A549 (cell line): ENCODE measurements at regions not wholly inside any gene's neighbourhood (a gene's known extent, or its start where the extent isn't known, plus 50 kb on each side); places are given as distances from the start of the nearest gene placed in this dataset.

Experiments used
- BHLHE40 ChIP-seq: IDR thresholded peaks from 2 replicates; pipeline ENCODE4 v1.6.1; 2012; ENCODE audit warnings: low read depth, low read length, inconsistent platforms
- CEBPB ChIP-seq, 2 experiments: fragments of >200 bp in 1 of 2; sonication (Bioruptor Twin) in 1 of 2; formaldehyde crosslinking in 1 of 2; IDR thresholded peaks; 2 replicates each; pipeline ENCODE4 v1.6.1; 2012 to 2016
- CTCF ChIP-seq: fragments of >200 bp; sonication (Bioruptor Twin); formaldehyde crosslinking; IDR thresholded peaks from 3 replicates; pipeline ENCODE4 v1.5.1; 2016
- EP300 ChIP-seq, 2 experiments: fragments of >200 bp; sonication (Bioruptor Twin); formaldehyde crosslinking; IDR thresholded peaks; 2 replicates in 1 of 2; 3 replicates in 1 of 2; pipeline ENCODE4 v1.6.1; 2016 to 2017
- KDM1A ChIP-seq: fragments of 200-600 bp; sonication (generic); IDR thresholded peaks from 2 replicates; pipeline ENCODE4 v1.6.1; 2016; ENCODE audit warnings: low read depth, mild to moderate bottlenecking
- MAX ChIP-seq: IDR thresholded peaks from 2 replicates; pipeline ENCODE4 v1.6.1; 2012
- POLR2A ChIP-seq: IDR thresholded peaks from 2 replicates; pipeline ENCODE4 v1.6.1; 2012; ENCODE audit warnings: mild to moderate bottlenecking, low read length
- RCOR1 ChIP-seq: fragments of 150-350 bp; IDR thresholded peaks from 2 replicates; pipeline ENCODE4 v1.6.1; 2014; ENCODE audit warnings: antibody characterized with exemption, low read length, low read depth
- SMC3 ChIP-seq: fragments of >200 bp; sonication (Bioruptor Twin); formaldehyde crosslinking; IDR thresholded peaks from 3 replicates; pipeline ENCODE4 v1.6.1; 2018; ENCODE audit warnings: inconsistent platforms
- TP53 ChIP-seq: fragments of 250-450 bp; sonication (Bioruptor Pico); IDR thresholded peaks from 2 replicates; pipeline ENCODE4 v1.5.0; 2021; ENCODE audit warnings: mild to moderate bottlenecking, moderate library complexity
- USF2 ChIP-seq: fragments of 450-650 bp; IDR thresholded peaks from 2 replicates; pipeline ENCODE4 v1.6.1; 2014; ENCODE audit warnings: antibody characterized with exemption
- TF ChIP-seq, protein P1 (sequence below): fragments of 250-450 bp; sonication (Bioruptor Pico); IDR thresholded peaks from 2 replicates; pipeline ENCODE4 v1.5.0; 2021; ENCODE audit warnings: mild to moderate bottlenecking, moderate library complexity, borderline replicate concordance
- TF ChIP-seq, protein P2 (sequence below): fragments of 250-450 bp; sonication (Bioruptor Pico); IDR thresholded peaks from 2 replicates; pipeline ENCODE4 v1.5.0; 2020; ENCODE audit warnings: low read depth, mild to moderate bottlenecking, moderate library complexity

DNA sequence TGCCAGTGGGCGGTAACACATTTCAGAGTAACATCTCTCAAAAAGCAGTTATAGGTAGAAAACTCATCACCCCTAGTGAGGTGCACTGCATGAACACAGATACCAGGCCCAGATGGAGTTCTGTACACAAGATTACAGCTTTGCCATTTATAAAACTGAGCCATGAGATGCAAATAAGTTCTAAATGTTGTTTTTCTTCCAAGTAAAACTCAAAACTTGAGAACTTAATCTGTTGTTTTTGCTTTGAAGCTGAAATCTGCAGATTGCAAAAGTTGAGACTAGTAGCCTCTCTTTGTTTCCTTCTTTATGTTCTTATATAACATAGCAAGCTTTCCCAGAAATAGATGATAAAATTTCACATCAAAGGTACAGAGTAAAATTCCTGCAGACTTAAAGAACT lies 434.1 kb downstream of the PLK2 start:
- TF ChIP-seq RCOR1 (no peak), SMC3 (no peak), EP300 (IDR thresholded peaks at IDR 0.05) (no peak), MAX (no peak), POLR2A (no peak), KDM1A (no peak), BHLHE40 (no peak), CEBPB (IDR thresholded peaks at IDR 0.05) (no peak), CTCF (no peak), USF2 (no peak), TP53 (no peak)
- TF ChIP-seq, protein P1, sequence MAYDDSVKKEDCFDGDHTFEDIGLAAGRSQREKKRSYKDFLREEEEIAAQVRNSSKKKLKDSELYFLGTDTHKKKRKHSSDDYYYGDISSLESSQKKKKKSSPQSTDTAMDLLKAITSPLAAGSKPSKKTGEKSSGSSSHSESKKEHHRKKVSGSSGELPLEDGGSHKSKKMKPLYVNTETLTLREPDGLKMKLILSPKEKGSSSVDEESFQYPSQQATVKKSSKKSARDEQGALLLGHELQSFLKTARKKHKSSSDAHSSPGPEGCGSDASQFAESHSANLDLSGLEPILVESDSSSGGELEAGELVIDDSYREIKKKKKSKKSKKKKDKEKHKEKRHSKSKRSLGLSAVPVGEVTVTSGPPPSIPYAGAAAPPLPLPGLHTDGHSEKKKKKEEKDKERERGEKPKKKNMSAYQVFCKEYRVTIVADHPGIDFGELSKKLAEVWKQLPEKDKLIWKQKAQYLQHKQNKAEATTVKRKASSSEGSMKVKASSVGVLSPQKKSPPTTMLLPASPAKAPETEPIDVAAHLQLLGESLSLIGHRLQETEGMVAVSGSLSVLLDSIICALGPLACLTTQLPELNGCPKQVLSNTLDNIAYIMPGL (CRISPR knock-in tag): no peak
- TF ChIP-seq, protein P2, sequence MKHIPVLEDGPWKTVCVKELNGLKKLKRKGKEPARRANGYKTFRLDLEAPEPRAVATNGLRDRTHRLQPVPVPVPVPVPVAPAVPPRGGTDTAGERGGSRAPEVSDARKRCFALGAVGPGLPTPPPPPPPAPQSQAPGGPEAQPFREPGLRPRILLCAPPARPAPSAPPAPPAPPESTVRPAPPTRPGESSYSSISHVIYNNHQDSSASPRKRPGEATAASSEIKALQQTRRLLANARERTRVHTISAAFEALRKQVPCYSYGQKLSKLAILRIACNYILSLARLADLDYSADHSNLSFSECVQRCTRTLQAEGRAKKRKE (CRISPR knock-in tag): no peak
